ENCODE measurements at regions not wholly inside any gene's neighbourhood (a gene's known extent, or its start where the extent isn't known, plus 50 kb on each side); places are given as distances from the start of the nearest gene placed in this dataset.

- TF ChIP-seq, protein P1, sequence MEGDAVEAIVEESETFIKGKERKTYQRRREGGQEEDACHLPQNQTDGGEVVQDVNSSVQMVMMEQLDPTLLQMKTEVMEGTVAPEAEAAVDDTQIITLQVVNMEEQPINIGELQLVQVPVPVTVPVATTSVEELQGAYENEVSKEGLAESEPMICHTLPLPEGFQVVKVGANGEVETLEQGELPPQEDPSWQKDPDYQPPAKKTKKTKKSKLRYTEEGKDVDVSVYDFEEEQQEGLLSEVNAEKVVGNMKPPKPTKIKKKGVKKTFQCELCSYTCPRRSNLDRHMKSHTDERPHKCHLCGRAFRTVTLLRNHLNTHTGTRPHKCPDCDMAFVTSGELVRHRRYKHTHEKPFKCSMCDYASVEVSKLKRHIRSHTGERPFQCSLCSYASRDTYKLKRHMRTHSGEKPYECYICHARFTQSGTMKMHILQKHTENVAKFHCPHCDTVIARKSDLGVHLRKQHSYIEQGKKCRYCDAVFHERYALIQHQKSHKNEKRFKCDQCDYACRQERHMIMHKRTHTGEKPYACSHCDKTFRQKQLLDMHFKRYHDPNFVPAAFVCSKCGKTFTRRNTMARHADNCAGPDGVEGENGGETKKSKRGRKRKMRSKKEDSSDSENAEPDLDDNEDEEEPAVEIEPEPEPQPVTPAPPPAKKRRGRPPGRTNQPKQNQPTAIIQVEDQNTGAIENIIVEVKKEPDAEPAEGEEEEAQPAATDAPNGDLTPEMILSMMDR (IDR thresholded peaks at IDR 0.05; ENCODE audit: poor library complexity): no peak
- no peak for TF ChIP-seq EZH2 (IDR thresholded peaks at IDR 0.05; ENCODE audit: borderline replicate concordance)
Measured at GRCh38 chr12:107308310-107308709, 215.0 kb upstream of the CRY1 start.
